ENCODE measurements at regions not wholly inside any gene's neighbourhood (a gene's known extent, or its start where the extent isn't known, plus 50 kb on each side); places are given as distances from the start of the nearest gene placed in this dataset.

DNA sequence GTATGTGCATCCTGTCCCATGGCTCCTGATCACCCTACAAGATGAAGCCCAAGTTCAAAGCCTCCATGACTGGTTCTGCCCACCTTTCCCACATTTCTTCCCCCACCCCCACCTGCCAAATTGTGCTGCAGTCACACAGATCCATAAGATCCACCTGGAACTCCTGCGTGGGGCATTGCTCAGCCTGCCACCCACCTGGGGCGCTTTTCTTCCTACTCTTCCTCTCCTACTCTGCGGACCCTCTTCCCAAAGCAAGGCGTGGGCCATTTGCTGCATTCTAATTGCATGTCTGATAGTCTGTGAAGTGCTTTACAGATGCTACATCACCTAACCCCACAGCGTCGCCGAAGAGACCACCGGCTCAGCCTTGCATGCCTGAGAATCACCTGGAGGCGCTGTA, 402.4 kb upstream of the ID2 start:
- no peak for DNase-seq (ENCODE audit: low spot score)

DNA sequence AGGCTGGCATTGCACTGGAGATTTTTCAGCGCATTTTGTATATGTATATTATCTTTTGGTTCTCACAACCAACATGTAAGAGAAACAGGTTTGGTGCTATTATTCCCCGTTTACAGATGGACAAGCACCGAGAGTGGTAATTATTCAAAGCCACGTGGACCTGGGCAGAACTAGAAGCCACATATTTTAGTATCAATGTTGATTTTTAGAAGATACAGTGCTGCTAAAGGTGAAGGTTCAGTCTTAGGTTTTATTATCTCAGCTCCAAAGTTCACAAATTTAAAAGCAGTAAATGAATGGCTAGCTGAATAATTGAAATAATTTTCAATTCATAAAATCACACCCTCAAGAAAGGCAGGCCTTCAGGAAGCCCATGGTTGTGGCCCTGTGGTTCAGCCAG, 400.6 kb upstream of the ID2 start:
- DNase-seq (ENCODE audit: low spot score), result no peak

DNA sequence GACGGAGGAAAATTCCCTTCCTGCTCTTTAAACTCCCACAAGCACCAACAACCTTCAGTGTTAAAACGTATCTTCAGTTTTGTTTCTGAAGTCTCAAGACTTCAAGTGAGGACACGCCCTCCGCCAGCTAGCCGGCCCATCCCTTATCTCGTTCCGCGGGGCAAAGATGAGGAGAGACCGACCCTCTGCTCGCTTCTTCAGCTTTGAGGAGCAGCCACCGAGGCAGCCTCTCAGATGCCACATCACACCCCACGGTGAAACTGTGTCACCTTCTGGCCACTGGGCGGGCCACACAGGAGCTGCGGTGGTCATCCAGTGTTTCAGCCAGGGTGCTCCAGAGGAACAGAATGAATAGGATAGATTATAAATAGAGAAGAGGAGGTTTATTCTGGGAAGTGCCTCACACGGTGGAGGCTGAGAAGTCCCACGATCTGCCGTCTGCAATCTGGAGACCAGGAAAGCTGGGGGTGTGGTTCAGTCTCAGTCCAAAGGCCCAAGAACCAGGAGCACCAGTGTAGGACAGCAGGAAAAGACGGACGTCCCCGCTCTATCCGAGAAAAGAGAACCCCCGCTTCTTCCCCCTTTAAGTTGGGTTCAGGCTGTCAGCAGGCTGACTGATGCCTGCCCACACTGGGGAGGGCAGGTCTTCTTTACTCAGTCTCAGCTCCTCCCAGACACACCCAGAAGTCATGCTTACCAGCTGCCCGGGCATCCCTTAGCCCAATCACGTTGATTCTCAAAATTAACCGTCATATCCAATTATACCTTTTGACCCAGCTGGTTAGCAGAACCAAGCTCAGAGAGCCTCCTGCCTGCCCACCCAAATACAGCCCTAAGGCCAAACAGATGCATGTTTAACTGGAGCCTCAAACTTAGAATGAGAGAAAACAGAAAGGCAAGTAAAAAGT, 399.7 kb upstream of the ID2 start:
- no peak for DNase-seq (ENCODE audit: low spot score)

DNA sequence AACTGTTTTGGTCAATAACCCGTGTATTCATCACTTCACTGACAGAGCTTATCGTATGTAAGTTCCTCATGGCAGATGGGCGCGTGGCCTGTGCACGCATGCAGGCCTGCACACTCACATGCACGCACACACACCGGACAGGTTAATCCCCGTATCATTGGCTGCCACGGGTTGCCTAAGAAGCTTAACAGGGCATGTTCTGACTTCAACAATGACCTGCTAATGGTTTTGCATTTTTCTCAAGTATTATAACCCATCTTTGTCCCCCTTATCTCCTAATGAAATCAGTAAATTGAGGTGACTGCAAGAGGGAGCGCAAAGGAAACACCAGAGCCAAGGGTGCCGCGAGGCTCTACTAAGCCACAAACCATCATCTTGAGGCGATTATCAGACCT, 399.0 kb upstream of the ID2 start:
- no peak for DNase-seq (ENCODE audit: low spot score)

DNA sequence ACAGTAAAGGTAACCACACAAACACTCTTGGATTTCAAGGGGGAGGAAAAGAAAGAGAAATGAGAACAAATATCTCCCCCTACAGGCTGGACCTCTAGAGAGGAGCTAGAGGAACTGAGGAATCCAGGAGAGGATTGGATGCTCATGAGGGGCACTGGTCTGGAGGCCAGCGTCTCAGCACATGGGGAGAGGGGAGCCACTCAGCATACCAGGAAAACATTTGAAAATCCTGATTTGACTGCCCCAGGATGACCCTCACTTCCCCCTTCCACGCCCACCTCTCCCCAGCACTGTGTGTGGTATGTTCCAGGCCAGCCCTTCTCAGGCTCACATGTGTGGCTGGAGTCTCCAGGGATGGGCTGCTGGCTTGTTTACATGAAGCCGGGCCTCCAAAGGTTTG, 396.8 kb upstream of the ID2 start:
- no peak for DNase-seq (ENCODE audit: low spot score)

DNA sequence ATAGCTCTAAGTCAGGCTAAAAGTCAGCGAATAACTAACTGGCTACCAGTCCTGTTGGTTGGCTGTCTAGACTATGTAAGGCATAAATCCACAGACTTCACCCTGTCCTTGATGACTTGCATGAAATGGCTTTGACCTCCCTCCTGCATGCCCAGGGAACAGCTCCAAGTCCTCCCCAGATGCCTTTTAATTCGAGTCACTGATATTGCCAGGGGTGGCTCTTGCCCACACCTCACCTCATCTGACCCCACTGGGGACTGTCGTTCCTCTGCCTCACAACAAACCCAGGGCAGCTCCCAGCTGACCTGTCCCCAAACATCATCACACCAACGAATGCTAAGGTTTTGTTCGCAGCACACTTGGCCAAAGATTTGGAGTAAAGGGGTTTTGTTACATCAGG, 396.0 kb upstream of the ID2 start:
- no peak for DNase-seq (ENCODE audit: low spot score)

DNA sequence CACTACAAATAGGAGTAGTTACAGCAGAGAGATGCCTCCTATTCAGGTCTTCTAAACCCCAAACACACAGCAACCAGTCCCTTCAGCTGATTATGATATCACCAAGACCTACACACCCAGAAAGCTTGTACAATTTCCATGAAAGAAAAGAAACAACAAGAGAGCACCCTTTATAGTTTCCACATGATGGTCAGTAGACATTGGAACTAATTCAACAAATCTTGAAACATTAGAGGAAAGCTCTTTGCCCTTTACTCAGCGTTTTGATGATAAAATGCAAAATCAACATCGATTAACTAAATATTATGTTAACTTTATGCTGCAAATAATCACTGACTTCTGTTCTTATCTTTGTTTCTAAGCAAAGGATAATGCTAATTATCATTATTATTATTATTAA, 393.6 kb upstream of the ID2 start:
- DNase-seq (ENCODE audit: low spot score), result no peak

DNA sequence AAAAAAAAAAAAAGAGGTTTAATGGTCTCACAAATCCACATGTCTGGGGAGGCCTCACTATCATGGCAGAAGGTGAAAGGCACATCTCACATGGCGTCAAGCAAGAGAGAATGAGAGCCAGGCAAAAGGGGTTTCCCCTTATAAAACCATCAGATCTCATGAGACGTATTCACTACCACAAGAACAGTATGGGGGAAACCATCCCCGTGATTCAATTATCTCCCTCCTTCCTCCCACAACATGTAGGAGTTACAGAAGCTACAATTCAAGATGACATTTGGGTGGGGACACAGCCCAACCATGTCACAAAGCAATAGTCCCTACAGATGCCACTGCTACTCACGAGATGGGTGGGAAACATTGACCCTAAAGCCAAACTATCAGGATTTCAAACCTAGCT, 392.7 kb upstream of the ID2 start:
- no peak for DNase-seq (ENCODE audit: low spot score)

DNA sequence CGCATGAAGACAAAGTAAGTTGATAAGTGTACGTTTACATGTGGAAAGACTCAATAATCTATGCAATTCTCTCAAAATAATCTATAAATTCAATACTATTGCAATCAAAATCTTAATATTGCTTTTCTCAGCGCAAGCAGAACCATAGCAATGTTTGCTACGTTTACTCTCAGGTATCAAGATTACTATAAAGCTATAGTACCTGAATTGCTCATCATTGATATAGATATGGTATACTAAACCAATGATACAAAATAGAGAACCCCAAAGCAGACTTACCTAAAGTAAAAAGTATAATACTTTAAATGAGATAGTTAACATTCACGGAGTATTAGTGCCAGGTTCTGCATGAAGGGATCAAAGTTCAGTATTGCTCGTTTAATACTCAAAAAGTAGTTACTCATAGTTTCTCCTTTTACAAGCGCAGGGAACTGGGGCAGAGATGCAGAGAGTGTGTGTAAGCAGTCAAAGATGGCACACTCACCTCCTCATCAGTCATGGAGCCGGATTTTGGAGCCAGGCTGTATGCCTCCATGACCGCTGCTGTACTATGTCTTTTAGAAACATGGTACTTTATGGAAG, 391.0 kb upstream of the ID2 start:
- no peak for DNase-seq (ENCODE audit: low spot score)

DNA sequence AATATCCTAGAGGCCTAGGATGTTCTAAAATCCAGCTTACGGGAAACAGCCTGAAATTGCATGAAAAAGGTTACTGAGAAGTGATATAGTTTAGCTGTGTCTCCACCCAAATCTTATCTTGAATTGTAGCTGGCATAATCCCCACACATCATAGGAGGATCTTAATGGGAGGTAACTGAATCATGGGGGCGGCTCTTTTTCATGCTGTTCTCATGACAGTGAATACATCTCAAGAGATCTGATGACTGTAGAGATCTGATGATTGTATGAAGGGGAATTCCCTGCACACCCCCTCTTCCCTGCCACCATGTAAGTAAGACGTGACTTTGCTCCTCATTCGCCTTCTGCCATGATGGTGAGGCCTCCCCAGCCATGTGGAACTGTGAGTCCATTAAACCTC, 385.6 kb upstream of the ID2 start:
- no peak for DNase-seq (ENCODE audit: low spot score)

DNA sequence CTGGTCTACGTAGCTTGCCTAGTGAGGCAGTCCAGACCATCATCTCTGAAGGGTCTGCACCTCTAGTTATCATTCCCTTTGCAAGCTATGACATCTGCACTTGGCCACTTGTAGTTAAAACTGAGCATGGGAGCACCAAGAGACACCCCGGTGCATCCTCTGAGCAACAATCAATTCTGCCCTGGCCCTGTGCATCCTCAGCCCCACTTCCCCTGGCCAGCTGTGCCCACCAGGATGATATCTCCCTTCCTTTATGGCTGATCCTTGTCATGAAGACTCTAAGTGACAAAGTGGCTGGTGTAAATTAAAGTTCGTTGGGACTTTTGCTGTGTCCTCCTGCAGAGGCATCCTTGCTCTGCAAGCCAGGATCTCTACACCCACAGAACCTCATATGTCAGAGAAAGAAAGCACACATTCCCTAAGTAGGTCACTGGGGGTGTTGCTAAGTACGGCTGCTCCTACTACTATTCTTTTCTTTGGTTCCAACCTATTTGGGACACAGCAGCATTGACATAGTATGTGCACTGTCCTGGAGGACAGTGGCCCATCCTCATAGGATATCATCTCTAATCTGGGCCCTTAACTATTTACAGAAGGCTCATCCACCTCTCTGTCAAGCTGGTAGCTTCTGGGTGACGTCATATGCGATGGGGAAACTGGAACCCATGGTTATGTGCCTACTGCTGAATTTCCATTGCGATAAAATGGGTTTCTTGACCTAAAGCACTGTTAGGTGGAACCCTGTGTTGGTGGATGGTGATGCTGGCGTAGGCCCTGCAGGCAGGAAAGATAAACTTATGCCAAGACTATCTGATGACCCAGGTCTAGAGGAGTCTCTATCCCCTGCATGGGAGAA, 384.3 kb upstream of the ID2 start:
- no peak for DNase-seq (ENCODE audit: low spot score)

DNA sequence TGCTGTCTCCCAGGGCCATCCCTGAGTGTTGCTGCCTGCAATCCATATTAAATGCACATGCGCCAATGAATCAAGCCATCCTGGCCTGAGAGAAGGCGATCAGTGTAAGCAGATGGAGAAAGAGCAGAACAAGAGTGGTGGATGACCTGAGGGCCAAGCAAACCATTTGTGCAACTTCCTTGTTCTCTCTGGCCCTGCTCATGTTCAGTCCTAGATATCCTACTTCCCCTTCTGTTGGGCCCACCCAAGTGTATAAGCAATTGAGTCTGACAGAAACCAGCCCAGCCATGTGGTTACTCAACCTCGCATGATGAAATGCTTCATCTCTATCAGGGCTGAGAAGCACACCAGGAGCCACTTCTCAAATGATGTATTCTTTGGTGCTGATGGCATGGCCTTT, 383.1 kb upstream of the ID2 start:
- peak; percentile 59 for DNase-seq (ENCODE audit: low spot score)

DNA sequence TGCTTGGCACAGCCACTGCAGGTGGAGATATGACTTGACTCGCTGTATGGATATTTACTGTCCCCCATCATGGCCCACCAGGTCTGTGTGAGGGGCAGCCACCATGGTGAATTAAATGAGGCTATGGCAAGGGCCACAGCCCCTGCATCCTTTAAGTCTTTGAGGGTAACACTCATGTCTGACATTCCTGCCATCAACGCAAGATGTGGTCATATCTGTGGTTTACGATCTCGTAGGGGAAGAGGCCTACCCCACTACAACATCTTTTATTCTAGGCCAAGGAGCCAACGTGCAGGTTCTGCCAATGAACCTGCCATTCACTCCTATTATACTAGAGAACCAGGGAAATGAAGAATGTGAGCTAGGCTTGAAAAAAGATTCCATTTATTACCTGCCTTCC, 381.6 kb upstream of the ID2 start:
- no peak for DNase-seq (ENCODE audit: low spot score)

DNA sequence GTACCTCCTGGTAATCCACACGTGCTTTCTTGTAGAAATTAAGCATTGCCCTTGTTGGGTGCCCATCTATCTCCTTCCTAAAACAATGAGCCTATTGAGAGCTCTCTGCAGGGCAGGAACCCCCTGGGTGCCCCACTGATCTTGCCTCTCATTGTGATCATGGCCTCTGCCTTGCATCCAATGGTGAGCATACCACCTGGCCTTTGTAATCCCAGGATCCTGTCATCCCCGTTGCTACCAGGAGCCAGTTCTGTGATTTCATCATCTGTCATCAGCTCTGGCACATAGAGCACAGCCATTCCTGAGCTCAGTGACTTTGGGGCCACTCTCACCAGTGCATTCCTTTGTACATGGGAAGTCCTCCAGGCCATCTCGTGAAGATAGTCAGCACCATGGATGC, 381.0 kb upstream of the ID2 start:
- DNase-seq (ENCODE audit: low spot score), result no peak

DNA sequence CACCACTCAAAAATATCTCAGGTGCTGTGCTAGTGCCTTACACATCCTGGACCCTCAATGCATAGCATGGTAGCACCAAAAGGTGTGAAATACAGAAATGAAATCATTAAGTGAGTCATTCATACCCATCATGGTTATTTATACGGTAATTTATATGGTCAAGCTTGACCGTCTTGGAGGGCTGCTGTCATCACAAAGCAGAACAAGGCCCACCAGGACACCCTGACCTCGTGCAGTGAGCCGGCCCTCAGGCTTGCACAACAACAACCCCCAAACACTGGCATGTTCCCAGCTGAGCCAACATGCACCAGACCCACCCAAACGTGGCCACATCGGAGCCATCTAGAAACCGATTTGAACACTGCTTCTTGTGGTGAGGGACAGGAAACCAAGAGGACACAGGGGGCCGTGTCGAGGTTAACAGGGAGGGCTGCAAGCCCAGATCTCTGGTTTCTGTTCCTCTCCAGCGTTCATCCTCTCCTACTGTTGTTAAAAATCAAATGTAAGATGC, 378.5 kb upstream of the ID2 start:
- DNase-seq (ENCODE audit: low spot score), result peak; percentile 73

DNA sequence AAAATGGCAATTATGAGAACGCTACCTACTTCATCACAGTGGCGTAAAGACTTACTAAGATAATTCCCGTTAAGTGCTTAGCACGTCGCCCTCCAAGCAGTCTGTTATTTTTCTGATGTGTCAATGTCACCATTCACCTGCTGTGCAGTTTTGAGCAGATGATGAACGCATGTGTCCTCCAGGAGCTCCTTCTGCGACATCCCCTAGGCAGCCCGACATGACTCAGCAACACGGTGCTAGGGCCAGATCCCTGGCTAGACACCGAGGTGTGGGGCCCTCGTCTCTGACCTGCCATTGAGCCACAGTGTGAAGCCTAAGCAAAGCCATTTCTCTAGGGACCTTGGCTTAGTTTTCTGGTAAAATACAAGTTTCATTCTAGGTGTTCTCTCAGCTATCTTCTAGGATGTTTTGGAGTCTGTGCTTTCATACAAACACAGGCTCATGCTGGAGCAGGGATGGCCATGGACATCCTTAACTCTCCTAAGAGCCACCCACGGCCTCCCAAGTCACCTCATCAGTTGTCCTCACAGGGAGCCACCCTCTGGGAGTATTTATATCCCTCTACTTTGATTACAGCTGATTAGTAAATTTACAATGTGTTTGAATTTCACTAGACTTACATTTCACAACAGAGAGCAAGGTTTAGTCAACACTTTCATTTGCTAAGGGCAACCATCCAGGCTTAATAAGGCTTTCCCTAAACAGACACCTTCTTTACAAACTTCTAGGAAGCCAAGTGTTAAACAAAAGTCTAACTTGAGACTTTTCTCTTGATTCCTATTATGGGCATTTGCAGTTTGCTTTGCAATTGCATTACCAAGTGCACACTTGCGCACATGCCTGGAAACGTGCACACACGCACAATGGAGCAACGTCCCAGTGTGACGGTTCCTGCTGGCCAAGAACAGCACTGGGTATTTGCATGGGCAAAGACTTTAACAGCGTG, 376.8 kb upstream of the ID2 start:
- DNase-seq (ENCODE audit: low spot score), result no peak

DNA sequence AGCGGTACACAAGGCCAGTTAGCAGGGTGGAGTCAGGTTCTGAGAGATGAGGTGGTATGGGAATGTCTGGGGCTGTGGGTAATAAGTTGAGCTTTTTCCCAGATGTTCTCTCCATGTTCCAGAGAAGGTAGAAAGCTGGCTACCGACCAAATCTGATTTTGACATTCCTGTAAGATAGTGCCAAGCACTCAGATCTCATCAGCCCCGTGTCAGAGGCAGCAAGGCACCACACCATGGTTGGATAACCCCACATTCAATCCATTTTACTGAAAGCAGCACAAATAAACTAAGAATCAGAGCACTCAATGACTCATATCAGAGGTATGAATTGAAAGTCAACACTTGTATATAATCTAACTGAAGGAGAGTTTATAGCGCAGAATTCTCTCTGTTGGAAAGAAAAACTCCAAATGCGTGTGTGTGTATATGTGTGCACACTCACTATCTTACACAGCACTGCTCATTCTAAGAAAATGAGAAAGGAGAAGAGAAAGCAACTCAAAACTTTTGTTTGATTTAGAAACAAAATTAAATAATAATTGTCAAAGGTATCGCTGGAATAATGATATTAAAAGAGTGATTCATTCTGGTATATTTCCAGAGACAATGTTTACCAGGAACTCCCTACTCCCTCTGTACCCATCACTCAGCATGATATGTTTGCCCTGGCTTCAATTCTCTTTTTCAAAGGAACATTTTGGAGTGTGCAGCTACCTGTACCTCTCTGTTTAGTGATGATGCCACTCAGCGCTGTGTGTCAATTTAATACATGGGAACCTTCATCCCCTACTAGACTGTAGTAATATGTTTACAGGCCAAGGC, 375.1 kb upstream of the ID2 start:
- no peak for DNase-seq (ENCODE audit: low spot score)

DNA sequence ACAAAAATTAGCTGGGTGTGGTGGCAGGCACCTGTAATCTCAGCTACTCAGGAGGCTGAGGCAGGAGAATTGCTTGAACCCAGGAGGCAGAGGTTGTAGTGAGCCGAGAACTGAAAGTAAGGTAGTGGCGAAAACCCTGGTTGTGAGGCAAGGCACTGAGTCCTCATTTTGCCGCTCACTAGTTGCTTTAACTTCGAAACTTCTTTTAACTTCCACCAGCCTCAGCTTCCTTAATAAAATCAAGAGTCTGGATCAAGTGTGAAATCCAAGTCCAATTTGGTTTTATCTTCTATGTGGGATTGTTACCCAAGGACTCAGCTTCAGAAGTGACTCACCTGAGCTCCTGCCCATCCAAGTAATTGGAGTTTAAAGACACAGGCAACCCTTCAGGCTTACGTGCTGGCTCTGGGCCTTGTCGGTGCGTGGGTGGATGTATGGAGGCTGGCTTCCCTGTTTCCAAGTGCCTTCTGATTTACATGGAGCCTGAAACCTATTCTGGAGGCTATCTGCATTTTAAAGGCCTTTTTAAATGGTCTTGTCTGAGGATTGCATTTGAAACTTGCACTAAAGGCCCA, 374.2 kb upstream of the ID2 start:
- no peak for DNase-seq (ENCODE audit: low spot score)

DNA sequence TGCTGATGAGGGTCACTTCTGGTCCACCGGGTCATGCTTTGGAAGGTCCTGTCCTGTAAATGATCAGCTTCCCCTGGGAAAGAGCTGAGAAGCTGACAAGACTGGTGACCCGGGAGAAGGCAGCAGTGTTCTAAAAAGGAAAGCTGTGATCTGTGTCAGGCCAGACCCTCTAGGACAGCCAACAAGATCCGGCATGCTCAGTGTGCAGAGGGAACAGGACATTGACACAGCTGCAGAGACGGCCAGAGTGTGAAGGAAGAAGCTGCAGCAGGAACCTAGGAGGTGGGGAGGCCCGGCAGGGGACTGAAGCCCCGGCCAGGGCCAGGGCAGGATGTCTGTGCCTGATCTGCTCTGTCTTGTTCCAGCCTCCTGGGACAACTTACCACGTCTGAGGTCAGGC, 372.7 kb upstream of the ID2 start:
- DNase-seq (ENCODE audit: low spot score), result no peak
